ENCODE measurements at regions not wholly inside any gene's neighbourhood (a gene's known extent, or its start where the extent isn't known, plus 50 kb on each side); places are given as distances from the start of the nearest gene placed in this dataset.
A peak's percentile ranks its signal among the peaks of the same experiment; 100 is the strongest.
"Not testable (repeated sequence)": the region's sequence is repeated elsewhere in the genome, so short reads cannot be mapped to it uniquely, and the experiment has no call there.

GRCh38 chr16:88240118-88240517 is 142.6 kb upstream of the ZNF469 start:
- CTCF ChIA-PET; H3K4me3 ChIP-seq (ENCODE audit: control insufficient read depth in 1 of 2, extremely low read depth in 1 of 2, low read length in 1 of 2); H3K9me3 ChIP-seq; H3K36me3 ChIP-seq (ENCODE audit: control insufficient read depth in 2 of 2, extremely low read depth in 1 of 2, insufficient read depth in 1 of 2, low read length in 1 of 2); H3K4me1 ChIP-seq (ENCODE audit: control insufficient read depth in 1 of 2, extremely low read depth in 1 of 2, insufficient read depth in 2 of 2, low read length in 2 of 2); H3K36me3 Mint-ChIP-seq; H3K4me3 Mint-ChIP-seq; POLR2A ChIA-PET; H3K27ac Mint-ChIP-seq; H3K9me3 Mint-ChIP-seq; ATAC-seq (replicated peaks in 1 of 4); DNase-seq; H3K4me1 Mint-ChIP-seq; H3K27ac ChIP-seq (ENCODE audit: low read length): not testable (repeated sequence)
- peaks cover 10 to 28% of the 10 kb centered on the region in 2 donors for H3K27me3 Mint-ChIP-seq
- H3K27me3 ChIP-seq (replicated peaks in 1 of 2; ENCODE audit: control insufficient read depth in 2 of 2, extremely low read depth in 1 of 2, insufficient read depth in 2 of 2, low read length in 1 of 2) = peaks cover 0 to 29% of the 10 kb centered on the region in 2 experiments
- WGBS (ENCODE audit: insufficient coverage) = 11% methylated on average over 1 of the region's 8 CpGs

GRCh38 chr16:88240776-88241175 is 142.0 kb upstream of the ZNF469 start:
- ATAC-seq (replicated peaks in 1 of 4); CTCF ChIA-PET; H3K27ac Mint-ChIP-seq; H3K4me1 Mint-ChIP-seq; H3K4me3 ChIP-seq (ENCODE audit: control insufficient read depth in 1 of 2, extremely low read depth in 1 of 2, low read length in 1 of 2); H3K36me3 Mint-ChIP-seq; H3K4me1 ChIP-seq (ENCODE audit: control insufficient read depth in 1 of 2, extremely low read depth in 1 of 2, insufficient read depth in 2 of 2, low read length in 2 of 2); H3K27ac ChIP-seq (ENCODE audit: low read length); H3K36me3 ChIP-seq (ENCODE audit: control insufficient read depth in 2 of 2, extremely low read depth in 1 of 2, insufficient read depth in 1 of 2, low read length in 1 of 2); DNase-seq; POLR2A ChIA-PET; H3K4me3 Mint-ChIP-seq; H3K9me3 ChIP-seq; H3K9me3 Mint-ChIP-seq: not testable (repeated sequence)
- peaks cover 10 to 21% of the 10 kb centered on the region in 2 donors for H3K27me3 Mint-ChIP-seq
- 82% methylated on average over 3 of the region's 11 CpGs for WGBS (ENCODE audit: insufficient coverage)
- H3K27me3 ChIP-seq (replicated peaks in 1 of 2; ENCODE audit: control insufficient read depth in 2 of 2, extremely low read depth in 1 of 2, insufficient read depth in 2 of 2, low read length in 1 of 2) = peaks cover 0 to 26% of the 10 kb centered on the region in 2 experiments

- H3K36me3 ChIP-seq (ENCODE audit: control insufficient read depth in 2 of 2, extremely low read depth in 1 of 2, insufficient read depth in 1 of 2, low read length in 1 of 2); ATAC-seq (replicated peaks in 1 of 4); H3K27ac ChIP-seq (ENCODE audit: low read length); CTCF ChIA-PET; H3K4me3 Mint-ChIP-seq; H3K4me1 ChIP-seq (ENCODE audit: control insufficient read depth in 1 of 2, extremely low read depth in 1 of 2, insufficient read depth in 2 of 2, low read length in 2 of 2); H3K36me3 Mint-ChIP-seq; H3K9me3 ChIP-seq; DNase-seq; POLR2A ChIA-PET; H3K9me3 Mint-ChIP-seq; H3K4me1 Mint-ChIP-seq; H3K4me3 ChIP-seq (ENCODE audit: control insufficient read depth in 1 of 2, extremely low read depth in 1 of 2, low read length in 1 of 2): not testable (repeated sequence)
- Mint-ChIP-seq H3K27me3 (peaks cover 10 to 18% of the 10 kb centered on the region in 2 donors), H3K27ac (peak overlapping the region in 1 of 2 donors; percentile 34)
- 70% methylated on average over 11 of the region's 19 CpGs for whole genome bisulfite sequencing (ENCODE audit: insufficient coverage)
- peaks cover 0 to 26% of the 10 kb centered on the region in 2 experiments for H3K27me3 ChIP-seq (replicated peaks in 1 of 2; ENCODE audit: control insufficient read depth in 2 of 2, extremely low read depth in 1 of 2, insufficient read depth in 2 of 2, low read length in 1 of 2)
Measured at GRCh38 chr16:88241404-88242311, 141.1 kb upstream of the ZNF469 start.

GRCh38 chr16:88242312-88243295 is 140.2 kb upstream of the ZNF469 start:
- DNase-seq; CTCF ChIA-PET; H3K36me3 ChIP-seq (ENCODE audit: control insufficient read depth in 2 of 2, extremely low read depth in 1 of 2, insufficient read depth in 1 of 2, low read length in 1 of 2); H3K9me3 Mint-ChIP-seq; H3K36me3 Mint-ChIP-seq; H3K27ac ChIP-seq (ENCODE audit: low read length); ATAC-seq (replicated peaks in 1 of 4); H3K4me3 ChIP-seq (ENCODE audit: control insufficient read depth in 1 of 2, extremely low read depth in 1 of 2, low read length in 1 of 2); H3K4me3 Mint-ChIP-seq; H3K4me1 ChIP-seq (ENCODE audit: control insufficient read depth in 1 of 2, extremely low read depth in 1 of 2, insufficient read depth in 2 of 2, low read length in 2 of 2); H3K27ac Mint-ChIP-seq; H3K4me1 Mint-ChIP-seq; POLR2A ChIA-PET; H3K9me3 ChIP-seq: not testable (repeated sequence)
- peaks cover 9 to 18% of the 10 kb centered on the region in 2 donors for H3K27me3 Mint-ChIP-seq
- 86% methylated on average over 15 of the region's 18 CpGs for WGBS (ENCODE audit: insufficient coverage)
- H3K27me3 ChIP-seq (replicated peaks in 1 of 2; ENCODE audit: control insufficient read depth in 2 of 2, extremely low read depth in 1 of 2, insufficient read depth in 2 of 2, low read length in 1 of 2) = peaks cover 0 to 26% of the 10 kb centered on the region in 2 experiments

GRCh38 chr16:88243921-88244320 is 138.8 kb upstream of the ZNF469 start:
- H3K4me1 ChIP-seq (ENCODE audit: control insufficient read depth in 1 of 2, extremely low read depth in 1 of 2, insufficient read depth in 2 of 2, low read length in 2 of 2); CTCF ChIA-PET: not testable (repeated sequence)
- 89% methylated on average over 3 of the region's 3 CpGs for WGBS (ENCODE audit: insufficient coverage)

GRCh38 chr16:88245241-88246081 is 137.3 kb upstream of the ZNF469 start:
- H3K4me3 ChIP-seq (ENCODE audit: control insufficient read depth in 1 of 2, extremely low read depth in 1 of 2, low read length in 1 of 2); H3K4me1 Mint-ChIP-seq; CTCF ChIA-PET; DNase-seq; ATAC-seq (replicated peaks in 1 of 4); H3K36me3 Mint-ChIP-seq; H3K27ac ChIP-seq (ENCODE audit: low read length); H3K9me3 Mint-ChIP-seq; H3K27me3 Mint-ChIP-seq; POLR2A ChIA-PET; H3K36me3 ChIP-seq (ENCODE audit: control insufficient read depth in 2 of 2, extremely low read depth in 1 of 2, insufficient read depth in 1 of 2, low read length in 1 of 2); H3K4me3 Mint-ChIP-seq; H3K27ac Mint-ChIP-seq; H3K4me1 ChIP-seq (ENCODE audit: control insufficient read depth in 1 of 2, extremely low read depth in 1 of 2, insufficient read depth in 2 of 2, low read length in 2 of 2); H3K9me3 ChIP-seq: not testable (repeated sequence)
- peaks cover 0 to 13% of the 10 kb centered on the region in 2 experiments for H3K27me3 ChIP-seq (replicated peaks in 1 of 2; ENCODE audit: control insufficient read depth in 2 of 2, extremely low read depth in 1 of 2, insufficient read depth in 2 of 2, low read length in 1 of 2)
- WGBS (ENCODE audit: insufficient coverage) = 94% methylated on average over 13 of the region's 19 CpGs

More at GRCh38 chr16:88243921-88244320, 138.8 kb upstream of the ZNF469 start:
- H3K27ac Mint-ChIP-seq; H3K4me1 Mint-ChIP-seq; H3K4me3 ChIP-seq (ENCODE audit: control insufficient read depth in 1 of 2, extremely low read depth in 1 of 2, low read length in 1 of 2); H3K36me3 ChIP-seq (ENCODE audit: control insufficient read depth in 2 of 2, extremely low read depth in 1 of 2, insufficient read depth in 1 of 2, low read length in 1 of 2); H3K36me3 Mint-ChIP-seq; H3K4me3 Mint-ChIP-seq; H3K9me3 Mint-ChIP-seq; H3K9me3 ChIP-seq; ATAC-seq (replicated peaks in 1 of 4); DNase-seq; H3K27ac ChIP-seq (ENCODE audit: low read length); POLR2A ChIA-PET: not testable (repeated sequence)
- H3K27me3 Mint-ChIP-seq = peaks cover 5 to 10% of the 10 kb centered on the region in 2 donors
- H3K27me3 ChIP-seq (replicated peaks in 1 of 2; ENCODE audit: control insufficient read depth in 2 of 2, extremely low read depth in 1 of 2, insufficient read depth in 2 of 2, low read length in 1 of 2) = peaks cover 0 to 17% of the 10 kb centered on the region in 2 experiments

All from T-cell (primary cell).